ENCODE measurements at regions not wholly inside any gene's neighbourhood (a gene's known extent, or its start where the extent isn't known, plus 50 kb on each side); places are given as distances from the start of the nearest gene placed in this dataset.

DNA sequence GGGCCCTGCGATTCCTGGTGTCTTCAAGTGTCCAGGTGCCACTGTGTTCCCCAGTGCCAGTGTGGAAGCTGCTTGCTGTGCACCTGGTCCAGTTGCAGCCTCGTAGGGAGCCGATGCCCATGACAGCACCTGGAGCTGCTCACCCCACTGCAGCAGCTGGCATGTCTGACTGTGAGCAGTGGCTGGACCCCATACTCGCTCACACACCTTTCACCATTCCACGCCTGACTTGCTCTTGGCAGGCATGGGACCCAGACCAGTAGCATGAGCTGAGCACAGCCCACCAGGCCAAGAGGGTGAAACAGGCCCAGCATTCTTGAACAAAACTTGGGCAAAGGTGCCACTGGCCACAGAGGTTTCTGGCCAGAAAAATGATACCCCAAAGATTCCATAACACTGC lies 124.5 kb upstream of the THY1 start:
- no peak for DNase-seq (ENCODE audit: low spot score)

DNA sequence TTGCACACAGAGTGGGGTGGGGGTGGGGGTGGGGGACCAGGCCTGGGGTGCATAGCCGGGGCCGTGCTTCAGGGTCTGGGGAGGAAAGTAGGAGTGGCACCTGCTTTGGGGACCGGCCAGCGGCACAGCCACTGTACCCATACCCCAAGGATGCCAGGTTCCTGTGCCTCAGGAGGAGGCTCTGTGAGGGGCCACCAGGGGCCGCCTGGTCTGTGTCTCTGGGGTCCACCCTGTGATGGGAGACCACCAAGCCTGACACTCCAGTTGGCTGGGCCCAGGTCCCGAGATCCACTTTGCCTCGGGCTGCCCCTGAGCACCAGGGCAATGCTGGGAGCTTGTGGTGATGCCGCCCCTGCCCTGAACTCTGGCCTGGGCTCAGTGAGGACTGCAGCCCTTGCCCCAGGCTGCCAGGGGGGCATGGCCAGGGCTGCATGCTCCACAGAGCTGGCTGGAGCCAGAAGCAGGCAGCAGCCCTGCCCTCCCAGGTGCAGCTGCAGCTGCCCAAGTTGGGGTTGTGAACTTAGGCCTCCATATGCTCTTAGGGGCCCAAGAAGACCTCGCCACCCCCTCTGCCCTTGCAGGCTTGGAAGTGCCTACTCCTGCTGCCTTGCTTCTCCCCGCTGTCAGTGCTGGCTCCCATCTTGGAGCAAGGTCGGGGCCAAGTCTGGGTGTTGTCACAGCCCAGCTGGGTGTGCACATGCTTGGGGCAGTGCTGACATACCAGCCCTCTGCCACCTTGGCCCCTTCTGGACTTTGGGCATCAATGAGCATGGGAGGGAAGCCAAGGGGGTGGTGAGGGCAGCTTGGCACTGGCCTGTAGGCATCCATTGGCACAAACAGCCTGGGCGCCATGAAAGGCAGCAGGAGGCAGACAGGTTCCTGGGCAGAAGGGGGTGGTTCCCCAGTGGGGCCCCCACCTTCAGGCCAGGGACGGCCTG lies 123.3 kb upstream of the THY1 start:
- no peak for DNase-seq (ENCODE audit: low spot score)

DNA sequence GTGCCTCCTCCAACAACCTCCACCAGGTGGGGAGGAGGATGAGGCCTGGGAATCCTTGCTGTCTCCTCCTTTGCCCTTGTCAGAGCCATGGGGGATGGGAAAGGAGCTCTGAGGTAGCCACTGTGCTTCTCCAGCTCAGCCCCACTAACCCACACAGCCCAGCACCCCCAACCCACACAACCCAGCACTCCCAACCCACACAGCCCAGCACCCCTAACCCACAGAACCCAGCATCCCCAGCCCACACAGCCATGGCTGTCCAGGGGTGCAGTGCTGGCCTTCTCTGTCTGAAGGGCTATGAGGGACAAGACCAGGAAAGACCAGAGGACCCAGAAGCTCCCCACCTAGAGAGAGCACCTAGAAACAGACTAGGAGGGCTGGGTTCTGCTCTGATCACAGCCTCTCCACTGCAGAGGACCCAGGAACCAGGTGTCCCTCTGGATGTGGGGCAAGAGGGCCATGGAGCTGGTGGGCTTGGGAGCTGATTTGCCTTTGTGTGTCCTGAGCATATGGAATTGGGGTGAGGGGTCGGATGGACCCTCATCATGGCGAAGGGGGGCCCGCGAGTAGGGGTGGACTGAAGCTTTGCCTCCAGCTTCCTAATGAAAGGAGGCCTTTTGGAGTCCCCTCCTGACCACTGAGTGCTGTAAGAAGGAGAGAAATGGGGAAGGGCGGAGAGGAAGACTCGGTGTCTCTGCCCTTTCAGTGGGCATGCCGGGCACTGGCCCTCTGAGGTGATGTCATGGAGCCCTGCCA lies 117.6 kb upstream of the THY1 start:
- DNase-seq (ENCODE audit: low spot score), result no peak

DNA sequence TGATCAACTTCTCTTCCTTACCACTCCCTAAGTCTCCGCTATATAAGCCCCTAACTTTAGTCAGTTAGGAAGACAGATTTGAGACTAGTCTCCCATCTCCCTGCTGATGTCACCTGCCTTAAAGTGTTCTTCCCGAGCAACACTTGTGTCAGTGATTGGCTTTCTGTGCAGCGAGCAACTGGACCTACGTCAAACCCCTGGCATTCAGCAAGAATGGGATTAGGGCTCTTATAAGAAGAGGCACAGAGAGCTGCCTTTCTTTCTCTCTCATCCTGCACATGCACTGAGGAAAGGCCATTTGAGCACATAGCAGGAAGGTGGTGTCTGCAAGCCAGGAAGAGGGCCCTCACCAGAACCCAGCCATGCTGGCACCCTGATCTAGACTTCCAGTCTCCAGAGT lies 116.6 kb upstream of the THY1 start:
- no peak for DNase-seq (ENCODE audit: low spot score)

DNA sequence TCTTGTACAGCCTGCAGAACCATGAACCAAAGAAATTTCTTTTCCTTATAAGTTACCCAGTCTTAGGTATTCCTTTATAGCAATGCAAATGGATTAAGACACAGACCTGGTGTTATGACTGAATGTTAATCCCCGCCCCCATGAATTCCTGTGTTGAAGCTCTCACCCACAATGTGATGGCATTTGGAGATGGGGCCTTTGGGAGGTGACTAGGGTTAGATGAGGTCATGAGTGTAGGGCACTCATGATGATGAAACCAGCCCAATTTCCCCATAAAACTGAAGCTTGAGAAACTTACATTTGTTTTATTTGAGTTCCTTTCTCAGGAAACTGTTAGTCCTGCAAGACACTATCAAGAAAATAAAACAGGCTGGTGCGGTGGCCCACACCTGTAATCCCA lies 115.8 kb upstream of the THY1 start:
- DNase-seq (ENCODE audit: low spot score), result no peak

DNA sequence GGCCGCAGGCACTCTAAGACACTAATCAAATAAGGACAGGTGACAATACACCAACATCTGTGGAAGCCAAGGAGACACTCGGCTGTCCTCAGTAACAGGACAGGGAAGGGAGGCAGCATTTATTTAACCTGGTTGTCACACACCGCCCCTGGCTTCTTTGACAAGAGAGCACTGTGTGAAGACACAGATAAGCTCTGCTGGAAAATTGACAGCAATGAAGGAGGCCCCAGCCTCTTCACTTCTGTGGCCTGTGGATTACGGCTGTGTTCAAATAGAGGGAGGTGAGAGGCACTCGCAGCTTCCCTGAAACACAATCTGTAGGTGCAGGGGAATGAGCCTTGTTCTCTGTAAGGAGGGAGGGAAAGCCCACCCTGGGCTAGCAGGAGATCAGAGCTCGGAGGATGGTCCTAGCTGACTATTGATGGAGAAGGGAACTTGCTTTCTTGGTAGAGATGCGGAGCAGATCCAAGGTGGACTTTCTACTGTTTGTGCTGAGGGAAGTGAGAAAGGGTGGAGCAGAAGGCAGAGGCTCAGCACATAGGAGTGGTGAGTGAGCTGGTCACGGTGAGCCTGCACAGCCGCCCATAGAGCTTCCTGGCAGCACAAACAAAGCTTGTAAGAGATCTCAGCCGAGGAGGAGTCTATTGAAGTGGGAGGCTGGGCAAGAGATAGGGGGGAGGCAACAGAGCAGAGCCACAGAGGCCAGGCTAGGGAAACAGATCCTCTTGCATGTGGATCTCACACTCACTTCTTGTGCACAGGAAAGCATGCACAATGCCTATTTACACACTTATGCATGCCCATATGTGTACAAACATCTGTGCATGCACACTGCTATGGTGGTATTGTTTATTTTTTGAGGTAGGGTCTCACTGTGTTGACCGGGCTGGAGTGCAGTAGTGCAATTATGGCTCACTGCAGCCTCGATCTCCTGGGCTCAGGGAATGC lies 114.6 kb upstream of the THY1 start:
- no peak for DNase-seq (ENCODE audit: low spot score)

DNA sequence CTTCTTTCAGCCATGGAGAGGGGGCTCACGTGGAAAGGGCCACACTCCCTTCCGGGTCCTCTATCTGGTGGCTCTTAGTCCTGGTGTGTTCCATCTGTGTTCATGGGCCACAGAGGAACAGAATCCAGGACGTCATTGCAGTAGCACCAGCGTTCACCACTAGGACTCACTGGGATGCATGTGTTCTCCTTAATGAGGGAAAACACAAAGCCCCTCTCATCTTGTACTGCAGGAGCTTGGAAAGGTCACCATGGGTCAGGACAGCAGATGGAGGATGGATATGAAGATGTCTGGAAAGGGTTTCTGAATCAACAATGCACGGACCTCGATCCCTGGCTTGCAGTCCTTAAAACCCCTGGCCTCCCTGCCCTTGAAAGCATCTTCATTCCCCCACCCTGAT lies 113.8 kb upstream of the THY1 start:
- no peak for DNase-seq (ENCODE audit: low spot score)

DNA sequence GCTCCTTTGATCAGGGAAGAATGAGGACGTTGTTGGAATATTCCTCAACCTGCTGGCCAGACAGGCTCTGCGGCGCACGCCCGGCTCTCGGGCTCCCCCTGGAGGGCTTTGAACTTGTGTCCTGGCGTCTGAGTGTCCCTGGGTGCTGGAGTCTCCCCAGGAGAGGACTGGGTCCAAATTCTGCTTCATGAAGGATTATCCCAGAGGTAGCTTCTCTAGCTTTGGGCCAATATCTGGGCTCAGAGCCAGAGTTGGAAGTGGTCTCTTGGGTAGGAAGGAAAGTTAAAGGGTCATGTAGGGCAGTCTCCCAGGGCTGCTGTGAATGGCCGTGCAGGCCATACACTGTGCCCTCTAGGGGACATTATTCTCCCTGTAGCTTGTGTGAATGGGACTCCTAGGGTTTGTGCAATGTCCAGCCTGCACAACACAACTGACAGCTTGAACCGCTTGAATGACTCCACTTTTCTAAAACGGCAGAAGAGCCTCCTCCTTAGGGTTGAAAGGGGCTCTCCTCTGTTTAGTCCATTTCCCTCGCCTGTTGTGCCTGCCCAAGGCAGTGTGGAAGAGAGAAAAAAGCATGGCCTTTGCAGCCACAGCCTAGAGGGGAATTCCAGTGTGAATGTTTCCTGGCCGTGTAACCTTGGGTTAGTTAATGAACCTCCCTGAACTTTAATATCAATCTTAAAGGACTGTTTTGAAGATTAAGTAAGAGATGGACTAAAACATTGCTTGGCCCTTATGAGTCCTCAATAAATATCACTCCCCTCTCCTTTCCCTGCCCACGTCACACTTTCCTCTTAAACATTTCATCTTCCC lies 111.2 kb upstream of the THY1 start:
- peak; percentile 57 for DNase-seq (ENCODE audit: low spot score)

DNA sequence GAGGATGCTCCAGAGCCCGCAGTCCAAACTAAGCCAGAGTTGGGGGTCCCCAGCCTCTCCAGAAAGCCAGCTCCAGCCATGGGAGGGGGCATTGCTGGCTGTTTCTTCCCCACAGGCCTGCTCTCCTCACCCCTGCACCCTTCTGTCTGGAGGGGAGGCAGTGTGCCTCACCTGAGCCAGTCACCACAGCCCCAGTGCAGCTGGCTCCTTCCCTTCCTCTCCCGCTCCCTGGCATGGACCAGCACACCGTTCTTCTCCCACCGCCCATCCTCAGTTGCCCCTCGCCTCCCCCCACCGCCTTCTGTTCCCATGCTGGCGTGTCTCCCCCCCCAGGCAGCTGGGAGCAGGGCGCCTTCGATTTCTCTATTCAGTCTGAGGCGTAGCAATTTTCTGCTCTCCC lies 110.5 kb upstream of the THY1 start:
- DNase-seq (ENCODE audit: low spot score), result no peak

DNA sequence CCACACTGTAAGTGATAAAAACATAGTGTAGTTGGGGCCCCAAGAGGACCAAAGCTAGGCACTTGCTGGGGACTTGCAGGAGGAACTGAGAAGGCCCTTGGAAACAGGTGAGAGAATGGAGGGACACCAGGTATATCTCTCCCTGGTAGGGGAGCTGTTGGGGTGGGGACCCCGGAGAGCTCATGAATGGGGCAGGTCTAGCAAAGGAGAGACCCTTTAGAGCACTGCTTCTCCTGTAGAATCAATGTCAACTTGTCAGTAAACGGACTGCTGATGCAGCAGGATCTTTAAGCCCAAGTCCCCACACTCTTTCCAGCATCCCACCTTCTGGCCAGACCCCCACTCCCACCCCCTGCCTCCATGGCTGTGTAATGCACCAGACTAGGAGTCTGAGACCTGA lies 109.6 kb upstream of the THY1 start:
- no peak for DNase-seq (ENCODE audit: low spot score)

DNA sequence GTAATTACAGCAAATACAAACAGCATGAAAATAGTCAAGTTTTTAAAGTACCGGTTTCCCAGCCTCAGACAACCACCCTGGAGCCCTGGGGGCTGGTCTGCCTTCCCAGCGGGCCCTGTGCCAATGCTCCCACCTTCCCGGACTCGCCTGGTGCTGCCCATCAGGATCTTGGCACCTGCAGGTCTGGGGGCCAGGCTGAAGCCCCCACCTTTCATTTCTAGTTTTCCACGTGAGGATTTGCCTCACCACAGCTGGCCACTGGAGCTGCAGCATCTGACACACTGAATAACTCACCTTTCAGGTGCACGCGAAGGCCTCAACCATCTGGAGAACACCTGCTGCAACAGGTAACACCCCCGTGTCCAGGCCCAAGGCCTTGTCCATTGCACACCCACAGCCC lies 108.7 kb upstream of the THY1 start:
- DNase-seq (ENCODE audit: low spot score), result no peak

DNA sequence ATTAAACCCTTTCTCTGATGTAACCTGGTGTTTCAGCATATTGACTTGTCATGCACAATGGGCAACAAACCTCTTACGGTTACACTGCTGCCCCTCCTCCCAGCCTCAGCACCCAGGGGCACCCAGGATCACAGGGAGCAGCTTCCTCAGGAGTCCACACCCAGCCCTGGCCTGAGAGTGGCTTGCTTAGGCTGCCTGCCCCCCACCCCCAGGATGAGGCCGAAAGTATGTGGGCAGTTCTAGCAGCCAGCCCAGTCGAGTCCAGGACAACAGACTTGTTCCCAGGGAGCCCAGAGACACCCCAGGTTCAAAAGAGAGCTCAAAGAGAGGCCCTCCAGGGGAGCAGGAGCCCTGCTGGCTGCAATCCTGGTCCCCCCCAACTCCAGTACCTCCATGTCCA lies 108.1 kb upstream of the THY1 start:
- DNase-seq (ENCODE audit: low spot score), result no peak

DNA sequence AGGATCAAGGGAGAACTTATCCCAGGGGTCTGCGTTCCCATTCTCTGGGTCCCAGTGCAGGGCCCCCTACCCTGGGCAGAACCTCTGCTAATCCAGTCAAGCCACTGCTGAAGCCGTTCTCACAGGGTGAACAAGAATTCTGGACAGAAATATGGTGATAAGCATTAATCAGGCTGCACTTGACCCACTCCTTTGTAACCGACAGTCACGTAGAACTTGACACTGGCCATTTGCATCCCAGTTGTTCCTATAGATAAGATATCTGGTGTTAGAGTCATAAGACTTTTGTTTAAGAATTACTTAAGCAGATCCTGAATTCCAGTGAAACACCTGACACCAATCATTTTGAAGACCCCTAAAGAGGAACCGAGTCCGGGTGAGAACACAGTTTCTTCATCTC lies 107.5 kb upstream of the THY1 start:
- no peak for DNase-seq (ENCODE audit: low spot score)

DNA sequence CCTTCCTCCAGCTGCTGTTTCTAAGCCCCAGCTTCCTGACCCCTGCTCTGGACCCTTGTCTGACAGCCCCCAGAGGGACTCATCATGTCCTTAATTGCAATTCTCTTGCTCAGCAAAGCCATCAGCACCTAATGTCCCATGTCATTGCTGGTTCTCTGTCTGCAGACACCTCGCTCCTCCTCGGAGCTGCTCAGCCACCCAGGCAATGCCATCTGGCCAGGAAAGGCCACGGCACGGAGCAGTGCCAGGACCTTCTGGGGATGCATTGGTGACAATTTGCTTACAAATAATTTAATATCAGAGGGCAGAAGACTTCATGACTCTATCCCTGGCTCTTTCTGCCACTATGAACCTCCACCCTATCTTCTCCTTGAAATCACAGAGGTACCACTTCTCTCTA lies 107.0 kb upstream of the THY1 start:
- no peak for DNase-seq (ENCODE audit: low spot score)

DNA sequence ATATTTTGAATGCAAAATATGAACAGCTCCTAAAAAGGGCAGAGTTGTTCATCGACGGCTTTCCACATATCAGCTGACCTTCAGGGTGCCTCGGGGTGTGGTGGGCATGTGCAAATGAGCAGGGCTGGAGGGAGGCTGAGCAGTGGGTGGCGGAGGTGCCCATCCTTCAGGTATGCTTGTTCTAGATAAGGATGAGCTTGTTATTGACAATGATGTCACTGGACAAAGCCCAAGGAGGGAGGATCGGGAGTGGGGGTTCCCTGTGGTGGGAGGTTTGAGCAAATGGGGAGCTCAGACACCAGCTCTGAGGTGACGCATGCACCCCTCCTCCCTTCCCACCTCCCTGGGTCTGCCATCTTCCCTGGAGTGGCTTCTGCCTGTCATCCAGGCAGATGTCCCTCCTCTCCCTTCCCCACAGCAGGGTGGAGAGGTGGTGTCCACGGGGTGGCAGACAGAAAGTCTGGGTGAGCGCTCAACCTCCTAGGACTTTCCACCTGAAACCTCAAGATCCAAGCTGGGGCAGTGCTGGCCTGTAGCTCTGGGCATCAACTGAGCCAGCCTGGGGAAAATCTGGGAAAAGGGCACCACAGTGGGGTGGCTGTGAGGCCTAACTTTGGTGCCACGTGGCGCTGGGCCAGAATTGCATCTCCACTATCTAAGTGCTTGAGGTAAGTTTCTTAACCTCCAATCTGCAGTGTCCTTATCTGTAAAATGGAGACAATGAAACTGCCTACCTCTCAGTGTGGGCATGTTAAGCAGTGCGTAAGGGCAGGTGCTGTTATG lies 106.3 kb upstream of the THY1 start:
- DNase-seq (ENCODE audit: low spot score), result no peak

DNA sequence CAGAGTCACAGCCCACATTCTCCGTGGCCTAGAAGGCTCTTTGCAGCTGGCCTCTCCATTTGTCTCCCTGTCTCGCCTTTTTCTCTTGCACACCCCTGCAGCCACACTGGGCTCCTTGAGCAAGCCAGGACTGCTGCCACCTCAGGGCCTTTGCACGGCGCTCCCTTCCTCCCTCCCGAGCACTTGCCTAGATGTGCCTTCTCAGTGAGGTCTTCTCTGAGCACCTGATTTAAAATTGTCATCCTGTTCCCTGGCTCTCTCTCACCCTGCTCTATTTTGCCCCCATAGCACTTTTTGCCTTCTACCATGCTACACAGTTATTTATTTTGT lies 102.9 kb upstream of the THY1 start:
- no peak for DNase-seq (ENCODE audit: low spot score)

DNA sequence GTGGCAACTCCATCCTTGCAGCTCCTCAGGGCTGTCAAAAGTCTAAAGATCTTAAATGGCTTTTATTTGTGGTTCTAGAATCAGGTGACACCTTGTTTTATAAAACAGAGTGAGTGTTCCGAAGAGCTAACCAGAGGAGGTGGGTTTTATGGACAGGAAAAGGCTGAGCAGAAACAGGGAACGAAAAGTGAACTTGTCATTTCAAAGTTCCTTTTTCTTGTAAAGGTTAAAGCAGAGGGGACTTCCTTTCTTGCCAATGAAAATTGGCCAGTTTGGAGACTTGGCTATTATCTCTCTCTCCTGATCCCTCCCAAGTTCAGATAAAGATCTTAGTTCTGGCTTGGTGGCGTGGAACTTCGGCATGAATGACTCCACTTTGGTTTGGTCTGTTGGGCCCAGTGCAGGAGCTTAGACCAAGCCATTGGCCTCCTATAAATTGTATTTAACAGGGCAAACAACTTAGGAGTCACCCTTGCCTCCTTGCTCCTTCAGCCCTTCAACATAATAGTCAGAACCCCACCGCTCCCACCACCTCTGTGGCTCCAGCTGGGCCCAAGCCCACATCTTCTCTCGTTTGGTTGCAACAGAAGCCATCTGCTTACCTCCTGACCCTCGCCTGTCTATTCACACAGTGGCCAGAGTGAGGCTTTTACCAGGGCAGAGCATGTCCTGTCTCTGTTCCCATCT lies 102.4 kb upstream of the THY1 start:
- DNase-seq (ENCODE audit: low spot score), result no peak

DNA sequence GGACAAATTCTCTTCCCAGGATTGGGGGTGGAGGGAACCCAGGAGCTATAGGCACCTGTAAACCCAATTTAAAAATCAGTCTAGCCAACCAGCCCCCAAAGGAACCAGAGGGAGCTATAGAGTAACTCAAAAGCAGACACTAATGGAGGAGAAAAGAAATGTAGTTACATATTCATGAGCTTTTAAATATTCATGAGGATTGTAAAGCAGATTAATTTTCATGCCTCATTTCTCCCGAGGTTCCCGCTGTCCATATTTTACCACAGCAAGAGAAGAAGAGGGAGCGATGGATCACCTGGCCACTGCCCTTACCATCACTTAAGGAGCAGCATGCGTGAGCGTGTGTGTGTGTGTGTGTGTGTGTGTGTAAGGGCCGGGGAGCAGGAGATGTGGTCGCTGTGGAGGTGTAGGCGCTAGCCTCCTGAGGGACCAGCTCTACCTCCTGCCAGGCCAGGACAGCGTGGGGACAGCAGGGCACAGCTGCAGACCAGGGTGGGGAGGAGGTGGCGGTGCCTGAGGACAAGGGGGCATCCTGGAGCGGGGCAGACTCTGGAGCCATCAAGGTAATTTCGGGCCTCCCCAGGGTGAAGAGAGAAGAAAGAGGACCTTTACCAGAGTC lies 100.7 kb upstream of the THY1 start:
- DNase-seq (ENCODE audit: low spot score), result no peak

DNA sequence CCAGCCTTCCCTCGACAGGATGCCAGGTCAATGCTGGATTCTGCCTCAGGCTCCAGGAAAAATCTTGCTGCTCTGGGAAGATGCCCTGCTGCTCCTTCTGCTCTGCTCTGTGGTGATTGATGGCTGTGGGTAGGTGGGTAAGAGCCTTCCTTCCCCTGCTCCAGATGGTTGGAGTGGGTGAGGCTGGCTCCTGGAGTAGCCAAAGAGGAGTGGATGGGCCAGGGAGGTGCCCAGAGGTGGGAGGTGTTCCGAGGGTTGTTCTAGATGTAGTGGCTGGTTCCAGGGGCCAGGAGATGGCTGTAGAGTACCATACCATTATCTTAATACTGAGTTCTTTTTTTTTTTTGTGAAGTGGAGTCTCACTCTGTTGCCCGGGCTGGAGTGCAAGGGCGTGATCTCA lies 99.6 kb upstream of the THY1 start:
- no peak for DNase-seq (ENCODE audit: low spot score)

DNA sequence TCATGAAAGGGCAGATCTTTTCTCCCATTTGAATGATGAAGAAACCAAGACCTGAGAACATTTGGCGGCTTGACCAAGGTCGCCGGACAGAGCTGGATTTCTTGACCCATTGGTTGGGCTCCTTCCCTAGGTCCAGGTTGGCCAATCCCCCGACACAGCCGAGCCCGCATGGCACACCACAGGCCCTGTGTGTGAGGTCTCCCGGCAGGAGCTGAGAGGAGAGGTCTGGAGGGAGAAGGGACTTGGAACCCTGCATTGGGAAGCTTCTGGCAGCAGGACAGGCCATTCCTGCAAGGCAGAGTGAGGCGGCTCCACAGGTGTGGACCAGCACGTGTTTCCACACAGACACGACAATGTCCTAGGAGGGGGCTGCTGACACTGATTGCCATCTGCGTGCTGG lies 98.6 kb upstream of the THY1 start:
- no peak for DNase-seq (ENCODE audit: low spot score)

All from LoVo (cell line).